ENCODE measurements at regions not wholly inside any gene's neighbourhood (a gene's known extent, or its start where the extent isn't known, plus 50 kb on each side); places are given as distances from the start of the nearest gene placed in this dataset.

GRCh38 chr7:42699380-42700178, 212.3 kb downstream of the C7orf25 start:
- TF ChIP-seq, protein P1, sequence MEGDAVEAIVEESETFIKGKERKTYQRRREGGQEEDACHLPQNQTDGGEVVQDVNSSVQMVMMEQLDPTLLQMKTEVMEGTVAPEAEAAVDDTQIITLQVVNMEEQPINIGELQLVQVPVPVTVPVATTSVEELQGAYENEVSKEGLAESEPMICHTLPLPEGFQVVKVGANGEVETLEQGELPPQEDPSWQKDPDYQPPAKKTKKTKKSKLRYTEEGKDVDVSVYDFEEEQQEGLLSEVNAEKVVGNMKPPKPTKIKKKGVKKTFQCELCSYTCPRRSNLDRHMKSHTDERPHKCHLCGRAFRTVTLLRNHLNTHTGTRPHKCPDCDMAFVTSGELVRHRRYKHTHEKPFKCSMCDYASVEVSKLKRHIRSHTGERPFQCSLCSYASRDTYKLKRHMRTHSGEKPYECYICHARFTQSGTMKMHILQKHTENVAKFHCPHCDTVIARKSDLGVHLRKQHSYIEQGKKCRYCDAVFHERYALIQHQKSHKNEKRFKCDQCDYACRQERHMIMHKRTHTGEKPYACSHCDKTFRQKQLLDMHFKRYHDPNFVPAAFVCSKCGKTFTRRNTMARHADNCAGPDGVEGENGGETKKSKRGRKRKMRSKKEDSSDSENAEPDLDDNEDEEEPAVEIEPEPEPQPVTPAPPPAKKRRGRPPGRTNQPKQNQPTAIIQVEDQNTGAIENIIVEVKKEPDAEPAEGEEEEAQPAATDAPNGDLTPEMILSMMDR (IDR thresholded peaks at IDR 0.05; ENCODE audit: low read depth, low read length): no peak
- DNase-seq (ENCODE audit: low read depth, low spot score): no peak
- Histone ChIP-seq H3K9me3 (ENCODE audit: control insufficient read depth, insufficient read depth, low read length) (no peaks in the 10 kb centered on the region), H3K4me3 (ENCODE audit: low read depth, low read length) (no peak overlapping the region), H3K27ac (ENCODE audit: low read depth, low read length) (no peak overlapping the region), H3K27me3 (ENCODE audit: control insufficient read depth, insufficient read depth, low read length) (no peaks in the 10 kb centered on the region)
- ChIA-PET CTCF (interaction anchor here (1.1 to 1.7 kb wide), 2 partner anchors 10 to 759 kb away, joined by 3 to 6 read pairs; no protein-coding TSS in a partner anchor), POLR2A (no interaction called here)

DNA sequence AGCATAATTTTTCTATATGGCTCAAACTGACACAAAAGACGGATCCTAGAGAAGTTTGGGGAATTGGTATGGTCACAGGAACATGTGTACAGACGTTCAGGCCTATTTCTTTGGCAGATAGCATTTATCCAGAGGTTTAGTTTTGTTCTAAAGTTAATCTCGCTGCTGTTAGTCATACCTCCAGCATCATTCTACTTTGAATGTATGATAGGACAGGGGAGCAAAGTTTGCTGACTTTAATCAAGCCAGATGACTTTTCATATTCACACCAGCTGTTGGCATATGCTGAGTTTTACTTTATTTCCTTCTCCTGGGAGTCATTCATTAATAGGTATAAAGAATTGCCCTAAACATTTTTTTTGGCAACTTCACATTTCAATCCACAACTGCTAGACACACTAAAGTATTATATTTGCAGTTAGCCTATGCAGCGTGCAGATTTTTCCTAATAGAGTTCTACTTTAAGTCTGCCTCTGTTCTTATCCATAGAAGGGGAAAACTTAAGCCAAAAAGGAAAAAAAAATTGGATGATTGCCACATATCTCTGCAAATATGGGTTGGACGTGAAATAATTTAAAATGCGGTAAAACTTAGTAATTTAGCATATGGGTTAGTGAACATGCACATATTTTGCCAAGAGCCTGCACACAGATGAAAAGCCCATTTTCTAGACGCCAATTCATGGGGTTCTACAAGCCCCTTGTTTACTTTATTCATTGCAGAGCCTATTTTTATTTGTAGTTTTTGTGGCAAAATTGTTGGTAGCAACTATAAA, 213.1 kb downstream of the C7orf25 start:
- no peak overlapping the region for H3K27ac ChIP-seq (ENCODE audit: low read depth, low read length)
- DNase-seq (ENCODE audit: low read depth, low spot score): no peak
- no peaks in the 10 kb centered on the region for H3K27me3 ChIP-seq (ENCODE audit: control insufficient read depth, insufficient read depth, low read length)
- ChIA-PET POLR2A (no interaction called here), CTCF (no interaction called here)
- H3K9me3 ChIP-seq (ENCODE audit: control insufficient read depth, insufficient read depth, low read length): no peaks in the 10 kb centered on the region
- no peak overlapping the region for H3K4me3 ChIP-seq (ENCODE audit: low read depth, low read length)
- TF ChIP-seq, protein P1 (IDR thresholded peaks at IDR 0.05; ENCODE audit: low read depth, low read length): no peak

- H3K9me3 ChIP-seq (ENCODE audit: control insufficient read depth, insufficient read depth, low read length): no peaks in the 10 kb centered on the region
- ChIA-PET POLR2A (no interaction called here), CTCF (interaction anchor here (1.2 kb wide), 1 partner anchor 716 kb away, joined by 4 read pairs; no protein-coding TSS in a partner anchor)
- H3K27ac ChIP-seq (ENCODE audit: low read depth, low read length): no peak overlapping the region
- TF ChIP-seq, protein P1 (IDR thresholded peaks at IDR 0.05; ENCODE audit: low read depth, low read length): no peak
- DNase-seq (ENCODE audit: low read depth, low spot score): no peak
- H3K4me3 ChIP-seq (ENCODE audit: low read depth, low read length): no peak overlapping the region
- peaks cover under 1% of the 10 kb centered on the region for H3K27me3 ChIP-seq (ENCODE audit: control insufficient read depth, insufficient read depth, low read length)
These were observed 216.9 kb downstream of the C7orf25 start for GRCh38 chr7:42694894-42695507.

DNA sequence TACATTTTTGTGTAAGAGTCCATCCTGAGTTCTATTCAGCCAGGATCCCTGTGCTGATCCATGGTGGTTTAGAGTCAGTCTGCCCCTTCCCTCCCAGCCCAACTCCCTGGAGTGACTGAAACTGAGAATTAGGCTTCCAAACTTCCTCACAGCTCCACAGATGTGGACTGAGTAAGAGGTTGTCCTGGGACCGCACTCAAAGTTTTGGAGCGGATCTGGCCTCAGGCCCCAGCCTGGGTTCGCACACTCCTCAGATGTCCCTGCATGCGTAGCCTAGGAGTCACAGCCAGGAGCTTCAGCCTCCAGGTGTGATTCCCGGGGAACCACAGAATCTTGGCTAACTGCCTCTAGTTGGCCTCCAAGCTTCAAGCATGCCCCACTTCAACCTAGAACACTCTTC, 218.1 kb downstream of the C7orf25 start:
- Histone ChIP-seq H3K27me3 (ENCODE audit: control insufficient read depth, insufficient read depth, low read length) (peaks cover 2% of the 10 kb centered on the region), H3K9me3 (ENCODE audit: control insufficient read depth, insufficient read depth, low read length) (no peaks in the 10 kb centered on the region), H3K27ac (ENCODE audit: low read depth, low read length) (no peak overlapping the region), H3K4me3 (ENCODE audit: low read depth, low read length) (no peak overlapping the region)
- TF ChIP-seq, protein P1 (IDR thresholded peaks at IDR 0.05; ENCODE audit: low read depth, low read length): no peak
- POLR2A ChIA-PET: no interaction called here
- CTCF ChIA-PET: interaction anchor here (0.6 to 2.6 kb wide), 2 partner anchors 79 to 717 kb away, joined by 3 to 7 read pairs; no protein-coding TSS in a partner anchor
- DNase-seq (ENCODE audit: low read depth, low spot score): no peak
